ENCODE measurements at regions not wholly inside any gene's neighbourhood (a gene's known extent, or its start where the extent isn't known, plus 50 kb on each side); places are given as distances from the start of the nearest gene placed in this dataset.

DNA sequence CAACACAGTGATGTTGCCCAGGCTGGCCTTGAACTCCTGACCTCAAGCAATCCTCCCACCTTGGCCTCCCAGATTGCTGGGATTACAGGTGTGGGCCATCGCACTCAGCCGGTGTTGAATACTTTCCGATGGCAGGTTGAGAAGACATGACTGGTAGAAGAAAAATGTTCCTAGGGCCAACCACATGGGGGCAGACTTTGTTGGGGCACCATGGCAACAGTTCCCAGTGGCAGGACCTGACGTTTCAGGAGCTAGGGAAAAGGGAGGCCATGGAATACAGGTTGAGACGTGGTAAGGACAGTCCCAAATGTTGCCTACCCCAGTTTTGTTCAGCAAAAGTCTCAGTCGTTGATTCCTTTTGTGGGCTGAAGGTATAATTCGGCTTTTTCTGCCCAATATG is 134.6 kb downstream of the ASMT start:
- Histone ChIP-seq H4K20me1 (ENCODE audit: control insufficient read depth, insufficient read depth) (no peaks in the 10 kb centered on the region), H3K4me1 (ENCODE audit: control insufficient read depth, insufficient read depth, low read length) (no peaks in the 10 kb centered on the region), H3K4me3 (no peak overlapping the region), H3K36me3 (ENCODE audit: control insufficient read depth in 2 of 2, insufficient read depth in 2 of 2, low read length in 1 of 2) (no peaks in the 10 kb centered on the region), H2AFZ (ENCODE audit: control insufficient read depth, low read depth, low read length) (no peak overlapping the region), H3K4me2 (ENCODE audit: control insufficient read depth, insufficient read depth) (no peak overlapping the region), H3K79me2 (ENCODE audit: control insufficient read depth, insufficient read depth, low read length) (no peaks in the 10 kb centered on the region), H3K9ac (ENCODE audit: control insufficient read depth, insufficient read depth, low read length) (no peak overlapping the region), H3K9me3 (replicated peaks; ENCODE audit: control insufficient read depth, insufficient read depth, low read length) (no peaks in the 10 kb centered on the region; the same call in 1 of the 3 replicates), H3K27me3 (replicated peaks in 1 of 2; ENCODE audit: control insufficient read depth in 2 of 2, insufficient read depth in 2 of 2, low read length in 1 of 2) (no peaks in the 10 kb centered on the region), H3K27ac (ENCODE audit: control insufficient read depth, insufficient read depth) (no peak overlapping the region)
- ChIA-PET RAD21 (ENCODE audit: unreplicated experiment) (no interaction called here), POLR2A (no interaction called here), CTCF (no interaction called here), SMC1A (ENCODE audit: uncharacterized antibody, unreplicated experiment) (no interaction called here)
- intact Hi-C loops (cut with micrococcal nuclease; ENCODE audit: unreplicated experiment) = no loop called here
- FAIRE-seq (no peak), DNase-seq (ENCODE audit: low read depth, low spot score) (no peak), ATAC-seq (no peak)
- BruUV-seq (replicated peaks) = no TSS peak
- TF ChIP-seq RUNX3 (IDR thresholded peaks at IDR 0.05; ENCODE audit: low read length) (no peak), IRF3 (IDR thresholded peaks at IDR 0.05) (no peak)
- TF ChIP-seq, protein P1, sequence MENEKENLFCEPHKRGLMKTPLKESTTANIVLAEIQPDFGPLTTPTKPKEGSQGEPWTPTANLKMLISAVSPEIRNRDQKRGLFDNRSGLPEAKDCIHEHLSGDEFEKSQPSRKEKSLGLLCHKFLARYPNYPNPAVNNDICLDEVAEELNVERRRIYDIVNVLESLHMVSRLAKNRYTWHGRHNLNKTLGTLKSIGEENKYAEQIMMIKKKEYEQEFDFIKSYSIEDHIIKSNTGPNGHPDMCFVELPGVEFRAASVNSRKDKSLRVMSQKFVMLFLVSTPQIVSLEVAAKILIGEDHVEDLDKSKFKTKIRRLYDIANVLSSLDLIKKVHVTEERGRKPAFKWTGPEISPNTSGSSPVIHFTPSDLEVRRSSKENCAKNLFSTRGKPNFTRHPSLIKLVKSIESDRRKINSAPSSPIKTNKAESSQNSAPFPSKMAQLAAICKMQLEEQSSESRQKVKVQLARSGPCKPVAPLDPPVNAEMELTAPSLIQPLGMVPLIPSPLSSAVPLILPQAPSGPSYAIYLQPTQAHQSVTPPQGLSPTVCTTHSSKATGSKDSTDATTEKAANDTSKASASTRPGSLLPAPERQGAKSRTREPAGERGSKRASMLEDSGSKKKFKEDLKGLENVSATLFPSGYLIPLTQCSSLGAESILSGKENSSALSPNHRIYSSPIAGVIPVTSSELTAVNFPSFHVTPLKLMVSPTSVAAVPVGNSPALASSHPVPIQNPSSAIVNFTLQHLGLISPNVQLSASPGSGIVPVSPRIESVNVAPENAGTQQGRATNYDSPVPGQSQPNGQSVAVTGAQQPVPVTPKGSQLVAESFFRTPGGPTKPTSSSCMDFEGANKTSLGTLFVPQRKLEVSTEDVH (IDR thresholded peaks at IDR 0.05; ENCODE audit: low read depth, partially characterized antibody) = no peak
- TF ChIP-seq, protein P2, sequence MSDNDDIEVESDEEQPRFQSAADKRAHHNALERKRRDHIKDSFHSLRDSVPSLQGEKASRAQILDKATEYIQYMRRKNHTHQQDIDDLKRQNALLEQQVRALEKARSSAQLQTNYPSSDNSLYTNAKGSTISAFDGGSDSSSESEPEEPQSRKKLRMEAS (IDR thresholded peaks at IDR 0.05; ENCODE audit: low read depth, low read length) = no peak
- 56% methylated on average over 7 of the region's 7 CpGs for WGBS (ENCODE audit: insufficient coverage, insufficient replicate concordance, low lambda C conversion rate, missing lambda C conversion rate)
- in situ Hi-C loops (cut with MboI) = no loop called here
